Spleen (tissue), 11 donors: ENCODE measurements at regions not wholly inside any gene's neighbourhood (a gene's known extent, or its start where the extent isn't known, plus 50 kb on each side); places are given as distances from the start of the nearest gene placed in this dataset.

ENCODE experiments used
- DNase-seq: peaks from one replicate; pipeline ENCODE4 v3.0.0-alpha.2; 2020
- H3K27ac ChIP-seq, 8 donors: fragments of 200-600 bp; sonication (generic) in 7 of 8; 1 replicate in 4 of 8; 2 replicates in 4 of 8; pipeline versions ENCODE4 v1.5.0 to v1.8.0; 2016 to 2021; ENCODE audit warnings: inconsistent platforms in 4 of 8, mild to moderate bottlenecking in 4 of 8, moderate library complexity in 1 of 8
- H3K27me3 ChIP-seq, 7 donors: fragments of 200-600 bp; sonication (generic) in 6 of 7; replicated peaks in 1 of 7; 1 replicate in 4 of 7; 2 replicates in 3 of 7; pipeline versions ENCODE4 v1.5.0 to v1.8.0; 2016 to 2021; ENCODE audit warnings: inconsistent platforms in 3 of 7, mild to moderate bottlenecking in 1 of 7
- H3K36me3 ChIP-seq, 6 donors: fragments of 200-600 bp; sonication (generic) in 5 of 6; 1 replicate in 4 of 6; 2 replicates in 2 of 6; pipeline versions ENCODE4 v1.5.0 to v1.8.0; 2016 to 2021; ENCODE audit warnings: inconsistent platforms in 2 of 6
- H3K4me1 ChIP-seq, 6 donors: fragments of 200-600 bp; sonication (generic) in 5 of 6; 1 replicate in 3 of 6; 2 replicates in 3 of 6; pipeline versions ENCODE4 v1.5.0 to v1.8.0; 2016 to 2021; ENCODE audit warnings: inconsistent platforms in 3 of 6
- H3K4me3 ChIP-seq, 8 donors: fragments of 200-600 bp; sonication (generic) in 7 of 8; 1 replicate in 4 of 8; 2 replicates in 4 of 8; pipeline versions ENCODE4 v1.5.0 to v1.8.0; 2016 to 2021; ENCODE audit warnings: inconsistent platforms in 4 of 8, mild to moderate bottlenecking in 4 of 8, moderate library complexity in 2 of 8
- H3K9me3 ChIP-seq, 8 donors: fragments of 200-600 bp; sonication (generic) in 7 of 8; 1 replicate in 4 of 8; 2 replicates in 4 of 8; pipeline versions ENCODE4 v1.5.0 to v1.8.0; 2016 to 2021; ENCODE audit warnings: inconsistent platforms in 4 of 8
- CTCF ChIP-seq, 11 experiments: fragments of 200-600 bp in 7 of 11; fragments of 450-650 bp in 4 of 11; sonication (generic) in 4 of 11; IDR thresholded peaks in 8 of 11; conservative IDR thresholded peaks in 3 of 11; 1 replicate in 7 of 11; 2 replicates in 4 of 11; pipeline versions ENCODE4 v1.4.0 to v1.8.0; 2016 to 2021; ENCODE audit warnings: antibody characterized with exemption in 11 of 11, inconsistent platforms in 4 of 11, mild to moderate bottlenecking in 1 of 11
- POLR2A ChIP-seq, 3 donors: fragments of 450-650 bp; IDR thresholded peaks; one replicate each; pipeline ENCODE4 v1.5.1; 2017; ENCODE audit warnings: antibody characterized with exemption in 3 of 3, mild to moderate bottlenecking in 1 of 3
- POLR2AphosphoS5 ChIP-seq, 3 donors: sonication (generic); formaldehyde crosslinking; IDR thresholded peaks; one replicate each; pipeline ENCODE4 v1.5.1; 2017; ENCODE audit warnings: antibody characterized with exemption in 3 of 3
- WGBS, 5 donors: extraction: QIAGEN DNeasy Blood & Tissue Kit in 3 of 5; methylation state at CpG; one replicate each; pipeline versions ENCODE4 v1.1.5 to v1.1.7; 2013 to 2018; 5-methylcytosine and 5-hydroxymethylcytosine counted together
- intact Hi-C: fragments of 100-400 bp; cut with DNase I; formaldehyde crosslinking; loops from one replicate; pipeline ENCODE4 v1.15.0; 2023; ENCODE audit warnings: low total_unique reads
- donor health status: healthy with polysubstance abuse.
- donor health status: DM: no; HTN: no; CAD: no; lungs with moderate emphysema.
- donor health status: DM: no; HTN: no; CAD: no.
- donor health status: Bipolar disorder and iron deficiency.
- donor health status: healthy.
- donor health status: DM: no; HTN: no; CAD: no.
- donor health status: DM: yes; HTN: yes; CAD: no.

GRCh38 chr4:130192787-130193186 is 1096.8 kb downstream of the C4orf33 start:
- H3K27ac ChIP-seq = no peak overlapping the region
- peaks cover 0 to 7% (median 0%) of the 10 kb centered on the region in 8 donors for H3K9me3 ChIP-seq
- WGBS, 5 donors = 89 to 94% (median 93%) methylated on average over 3 of the region's 3 CpGs
- no peaks in the 10 kb centered on the region for H3K4me1 ChIP-seq
- H3K27me3 ChIP-seq = no peaks in the 10 kb centered on the region
- intact Hi-C loops = no loop called here
- TF ChIP-seq POLR2A (IDR thresholded peaks at IDR 0.05) = no peak
- no peak for TF ChIP-seq CTCF (IDR thresholded peaks at IDR 0.05 in 8 of 11, conservative IDR thresholded peaks at IDR 0.05 in 3 of 11)
- no peak for TF ChIP-seq POLR2AphosphoS5 (IDR thresholded peaks at IDR 0.05)
- H3K36me3 ChIP-seq = no peaks in the 10 kb centered on the region
- H3K4me3 ChIP-seq = no peak overlapping the region
- DNase-seq = no peak

- H3K4me1 ChIP-seq = no peaks in the 10 kb centered on the region
These were observed 1102.0 kb downstream of the C4orf33 start for GRCh38 chr4:130197946-130198345.

GRCh38 chr4:130203571-130203970 is 1107.6 kb downstream of the C4orf33 start:
- peaks cover 0 to 34% (median 25%) of the 10 kb centered on the region in 8 donors for H3K9me3 ChIP-seq
- H3K4me3 ChIP-seq = no peak overlapping the region
- DNase-seq = peak; percentile 56
- 61 to 71% (median 65%) methylated on average over 2 to 3 of the region's 3 CpGs for whole genome bisulfite sequencing, 5 donors
- no peaks in the 10 kb centered on the region for H3K4me1 ChIP-seq
- TF ChIP-seq POLR2A (IDR thresholded peaks at IDR 0.05) (no peak), CTCF (IDR thresholded peaks at IDR 0.05 in 8 of 11, conservative IDR thresholded peaks at IDR 0.05 in 3 of 11) (no peak), POLR2AphosphoS5 (IDR thresholded peaks at IDR 0.05) (no peak)
- H3K27ac ChIP-seq = no peak overlapping the region
- intact Hi-C loops = no loop called here
- no peaks in the 10 kb centered on the region for H3K27me3 ChIP-seq
- H3K36me3 ChIP-seq = no peaks in the 10 kb centered on the region

More at GRCh38 chr4:130197946-130198345, 1102.0 kb downstream of the C4orf33 start:
- intact Hi-C loops = no loop called here
- no peaks in the 10 kb centered on the region for H3K27me3 ChIP-seq
- H3K9me3 ChIP-seq = peaks cover 0 to 18% (median 16%) of the 10 kb centered on the region in 8 donors
- H3K27ac ChIP-seq = no peak overlapping the region
- no peaks in the 10 kb centered on the region for H3K36me3 ChIP-seq
- no peak overlapping the region for H3K4me3 ChIP-seq
- no peak for DNase-seq
- no peak for TF ChIP-seq POLR2AphosphoS5 (IDR thresholded peaks at IDR 0.05)
- TF ChIP-seq POLR2A (IDR thresholded peaks at IDR 0.05) = no peak
- TF ChIP-seq CTCF (IDR thresholded peaks at IDR 0.05 in 8 of 11, conservative IDR thresholded peaks at IDR 0.05 in 3 of 11) = no peak

GRCh38 chr4:130210864-130211263 is 1114.9 kb downstream of the C4orf33 start:
- no peak overlapping the region for H3K4me3 ChIP-seq
- TF ChIP-seq POLR2A (IDR thresholded peaks at IDR 0.05) (no peak), POLR2AphosphoS5 (IDR thresholded peaks at IDR 0.05) (no peak), CTCF (IDR thresholded peaks at IDR 0.05 in 8 of 11, conservative IDR thresholded peaks at IDR 0.05 in 3 of 11) (no peak)
- H3K36me3 ChIP-seq = no peaks in the 10 kb centered on the region
- no peaks in the 10 kb centered on the region for H3K27me3 ChIP-seq
- H3K27ac ChIP-seq = no peak overlapping the region
- no peaks in the 10 kb centered on the region for H3K4me1 ChIP-seq
- WGBS, 5 donors = 20 to 41% (median 27%) methylated on average over 1 of the region's 1 CpG
- no peak for DNase-seq
- no peaks in the 10 kb centered on the region for H3K9me3 ChIP-seq
- intact Hi-C loops = no loop called here
